ENCODE measurements at regions not wholly inside any gene's neighbourhood (a gene's known extent, or its start where the extent isn't known, plus 50 kb on each side); places are given as distances from the start of the nearest gene placed in this dataset.

GRCh38 chr3:41050144-41050543 is 149.2 kb upstream of the CTNNB1 start:
- H3K4me3 Mint-ChIP-seq = no peak overlapping the region
- no peaks in the 10 kb centered on the region for H4K20me1 ChIP-seq (ENCODE audit: insufficient read depth, low read length)
- no peaks in the 10 kb centered on the region for H3K9me3 ChIP-seq (replicated peaks in 1 of 2; ENCODE audit: control insufficient read depth in 1 of 2, insufficient read depth in 1 of 2, low read length in 2 of 2)
- H3K36me3 ChIP-seq (replicated peaks in 1 of 2; ENCODE audit: control insufficient read depth in 1 of 2, insufficient read depth in 2 of 2, low read length in 2 of 2) = no peaks in the 10 kb centered on the region
- H3K9me3 Mint-ChIP-seq = peaks cover 2 to 16% (median 8%) of the 10 kb centered on the region in 7 donors
- H3K36me3 Mint-ChIP-seq = no peaks in the 10 kb centered on the region
- no peak overlapping the region for H3K4me3 ChIP-seq (replicated peaks in 1 of 3; ENCODE audit: low read depth in 2 of 3, low read length in 3 of 3)
- peak overlapping the region in 1 of 7 donors; percentile 41 for H3K27ac Mint-ChIP-seq
- H3K4me1 ChIP-seq (ENCODE audit: control insufficient read depth in 1 of 2, insufficient read depth in 2 of 2, low read length in 2 of 2) = no peaks in the 10 kb centered on the region
- no peak for DNase-seq
- TF ChIP-seq, protein P1, sequence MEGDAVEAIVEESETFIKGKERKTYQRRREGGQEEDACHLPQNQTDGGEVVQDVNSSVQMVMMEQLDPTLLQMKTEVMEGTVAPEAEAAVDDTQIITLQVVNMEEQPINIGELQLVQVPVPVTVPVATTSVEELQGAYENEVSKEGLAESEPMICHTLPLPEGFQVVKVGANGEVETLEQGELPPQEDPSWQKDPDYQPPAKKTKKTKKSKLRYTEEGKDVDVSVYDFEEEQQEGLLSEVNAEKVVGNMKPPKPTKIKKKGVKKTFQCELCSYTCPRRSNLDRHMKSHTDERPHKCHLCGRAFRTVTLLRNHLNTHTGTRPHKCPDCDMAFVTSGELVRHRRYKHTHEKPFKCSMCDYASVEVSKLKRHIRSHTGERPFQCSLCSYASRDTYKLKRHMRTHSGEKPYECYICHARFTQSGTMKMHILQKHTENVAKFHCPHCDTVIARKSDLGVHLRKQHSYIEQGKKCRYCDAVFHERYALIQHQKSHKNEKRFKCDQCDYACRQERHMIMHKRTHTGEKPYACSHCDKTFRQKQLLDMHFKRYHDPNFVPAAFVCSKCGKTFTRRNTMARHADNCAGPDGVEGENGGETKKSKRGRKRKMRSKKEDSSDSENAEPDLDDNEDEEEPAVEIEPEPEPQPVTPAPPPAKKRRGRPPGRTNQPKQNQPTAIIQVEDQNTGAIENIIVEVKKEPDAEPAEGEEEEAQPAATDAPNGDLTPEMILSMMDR (IDR thresholded peaks at IDR 0.05) = no peak
- peaks cover 2% of the 10 kb centered on the region in 3 donors for H3K27me3 Mint-ChIP-seq (ENCODE audit: low read depth in 3 of 3)
- H3K79me2 ChIP-seq (ENCODE audit: insufficient read depth, low read length) = no peaks in the 10 kb centered on the region
- H3K4me2 ChIP-seq (replicated peaks; ENCODE audit: extremely low read depth, low read length, poor library complexity, severe bottlenecking) = no peak overlapping the region
- H3K27ac ChIP-seq (ENCODE audit: low read depth in 1 of 2, low read length in 2 of 2) = no peak overlapping the region
- WGBS (ENCODE audit: insufficient coverage) = 83% methylated on average over 2 of the region's 4 CpGs
- no peak overlapping the region for H2AFZ ChIP-seq (ENCODE audit: insufficient read depth, low read depth, low read length, poor library complexity, severe bottlenecking)
- no peaks in the 10 kb centered on the region for H3K27me3 ChIP-seq (ENCODE audit: control insufficient read depth in 2 of 2, insufficient read depth in 2 of 2, low read length in 2 of 2)
- H3K4me1 Mint-ChIP-seq = no peaks in the 10 kb centered on the region
- H3K9ac ChIP-seq (ENCODE audit: insufficient read depth, low read length, poor library complexity, severe bottlenecking) = no peak overlapping the region
- intact Hi-C loops (cut with micrococcal nuclease) = no loop called here

DNA sequence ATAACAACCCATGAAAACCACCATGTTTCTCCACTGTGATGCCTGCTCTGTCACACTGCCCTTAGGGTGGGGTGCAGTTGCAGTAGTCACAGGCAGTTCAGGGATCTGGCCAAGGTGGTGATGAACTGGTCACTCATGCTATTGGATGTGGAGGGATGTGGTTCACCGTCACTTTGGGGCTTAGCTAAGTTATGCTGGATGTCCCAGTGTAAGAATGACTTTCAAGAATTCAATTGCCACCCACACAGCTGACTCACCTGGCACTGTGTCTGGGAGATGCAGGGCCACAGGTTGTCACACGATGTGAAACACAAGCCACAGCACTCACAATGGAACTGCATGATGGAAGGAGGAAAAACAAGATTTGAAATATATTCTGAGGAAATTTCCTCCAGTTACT is 146.1 kb upstream of the CTNNB1 start:
- Histone ChIP-seq H3K9ac (ENCODE audit: insufficient read depth, low read length, poor library complexity, severe bottlenecking) (no peak overlapping the region), H3K4me1 (ENCODE audit: control insufficient read depth in 1 of 2, insufficient read depth in 2 of 2, low read length in 2 of 2) (no peaks in the 10 kb centered on the region), H3K4me3 (replicated peaks in 1 of 3; ENCODE audit: low read depth in 2 of 3, low read length in 3 of 3) (no peak overlapping the region), H3K9me3 (replicated peaks in 1 of 2; ENCODE audit: control insufficient read depth in 1 of 2, insufficient read depth in 1 of 2, low read length in 2 of 2) (no peaks in the 10 kb centered on the region), H3K27me3 (ENCODE audit: control insufficient read depth in 2 of 2, insufficient read depth in 2 of 2, low read length in 2 of 2) (no peaks in the 10 kb centered on the region), H3K27ac (ENCODE audit: low read depth in 1 of 2, low read length in 2 of 2) (no peak overlapping the region), H4K20me1 (ENCODE audit: insufficient read depth, low read length) (no peaks in the 10 kb centered on the region), H2AFZ (ENCODE audit: insufficient read depth, low read depth, low read length, poor library complexity, severe bottlenecking) (no peak overlapping the region), H3K79me2 (ENCODE audit: insufficient read depth, low read length) (no peaks in the 10 kb centered on the region), H3K4me2 (replicated peaks; ENCODE audit: extremely low read depth, low read length, poor library complexity, severe bottlenecking) (no peak overlapping the region), H3K36me3 (replicated peaks in 1 of 2; ENCODE audit: control insufficient read depth in 1 of 2, insufficient read depth in 2 of 2, low read length in 2 of 2) (no peaks in the 10 kb centered on the region)
- peak overlapping the region in 2 of 7 donors; percentile 32 to 66 for H3K27ac Mint-ChIP-seq
- TF ChIP-seq, protein P1 (IDR thresholded peaks at IDR 0.05) = no peak
- H3K9me3 Mint-ChIP-seq = peaks cover 2 to 19% (median 9%) of the 10 kb centered on the region in 7 donors
- no peak overlapping the region for H3K4me3 Mint-ChIP-seq
- 100% methylated on average over 1 of the region's 2 CpGs for WGBS (ENCODE audit: insufficient coverage)
- no peak for DNase-seq
- intact Hi-C loops (cut with micrococcal nuclease) = no loop called here
- peaks cover 2% of the 10 kb centered on the region for H3K4me1 Mint-ChIP-seq
- H3K36me3 Mint-ChIP-seq = no peaks in the 10 kb centered on the region
- H3K27me3 Mint-ChIP-seq (ENCODE audit: low read depth in 3 of 3) = peaks cover 2 to 4% (median 4%) of the 10 kb centered on the region in 3 donors

Data from CD14-positive monocyte (primary cell).